Activated T-cell treated with anti-CD3 and anti-CD28 coated beads for 24 hours (primary cell): ENCODE measurements at regions not wholly inside any gene's neighbourhood (a gene's known extent, or its start where the extent isn't known, plus 50 kb on each side); places are given as distances from the start of the nearest gene placed in this dataset.
A peak's percentile ranks its signal among the peaks of the same experiment; 100 is the strongest.

Experiments
- DNase-seq: peaks from one replicate; pipeline ENCODE4 v3.0.0-alpha.2; 2020; ENCODE audit warnings: low read depth

- DNase-seq: no peak
Observed at GRCh38 chr6:137779982-137780381, 87.1 kb upstream of the TNFAIP3 start.

- no peak for DNase-seq
Observed at GRCh38 chr6:137780447-137781034, 86.5 kb upstream of the TNFAIP3 start.

- no peak for DNase-seq
Observed at GRCh38 chr6:137781639-137782038, 85.4 kb upstream of the TNFAIP3 start.

GRCh38 chr6:137782166-137783039 lies 84.7 kb upstream of the TNFAIP3 start:
- DNase-seq: no peak

- no peak for DNase-seq
Observed at GRCh38 chr6:137783710-137784109, 83.3 kb upstream of the TNFAIP3 start.

GRCh38 chr6:137784583-137784982 lies 82.5 kb upstream of the TNFAIP3 start:
- no peak for DNase-seq

- no peak for DNase-seq
Observed at GRCh38 chr6:137787016-137787415, 80.0 kb upstream of the TNFAIP3 start.

GRCh38 chr6:137788248-137788647 lies 78.8 kb upstream of the TNFAIP3 start:
- DNase-seq: no peak

- DNase-seq: no peak
Observed at GRCh38 chr6:137791281-137792159, 75.5 kb upstream of the TNFAIP3 start.

GRCh38 chr6:137792160-137793033 lies 74.7 kb upstream of the TNFAIP3 start:
- no peak for DNase-seq

- no peak for DNase-seq
Observed at GRCh38 chr6:137793805-137794515, 73.1 kb upstream of the TNFAIP3 start.

- no peak for DNase-seq
Observed at GRCh38 chr6:137794516-137795201, 72.4 kb upstream of the TNFAIP3 start.

- no peak for DNase-seq
Observed at GRCh38 chr6:137795501-137795900, 71.6 kb upstream of the TNFAIP3 start.

- no peak for DNase-seq
Observed at GRCh38 chr6:137798261-137798660, 68.8 kb upstream of the TNFAIP3 start.

GRCh38 chr6:137798846-137799245 lies 68.2 kb upstream of the TNFAIP3 start:
- no peak for DNase-seq

- DNase-seq: peak; percentile 53
Observed at GRCh38 chr6:137799950-137800568, 67.0 kb upstream of the TNFAIP3 start.

GRCh38 chr6:137800762-137801161 lies 66.3 kb upstream of the TNFAIP3 start:
- no peak for DNase-seq

- no peak for DNase-seq
Observed at GRCh38 chr6:137801352-137802114, 65.5 kb upstream of the TNFAIP3 start.
